T47D (cell line): ENCODE measurements at regions not wholly inside any gene's neighbourhood (a gene's known extent, or its start where the extent isn't known, plus 50 kb on each side); places are given as distances from the start of the nearest gene placed in this dataset.

Source experiments
- DNase-seq, 2 experiments: peaks; one replicate each; pipeline versions ENCODE4 v3.0.0 to v3.0.0-alpha.2; 2011 to 2012; ENCODE audit warnings: low read depth in 1 of 2, low spot score in 1 of 2
- JUND ChIP-seq: IDR thresholded peaks from 2 replicates; pipeline ENCODE4 v1.6.1; 2012; ENCODE audit warnings: low read depth
- in situ Hi-C: cut with HindIII; loops from 2 replicates; pipeline ENCODE4 v1.10.0; 2016; ENCODE audit warnings: low sequenced_read_pairs, low pct_unique_long_range_greater_than_20kb

DNA sequence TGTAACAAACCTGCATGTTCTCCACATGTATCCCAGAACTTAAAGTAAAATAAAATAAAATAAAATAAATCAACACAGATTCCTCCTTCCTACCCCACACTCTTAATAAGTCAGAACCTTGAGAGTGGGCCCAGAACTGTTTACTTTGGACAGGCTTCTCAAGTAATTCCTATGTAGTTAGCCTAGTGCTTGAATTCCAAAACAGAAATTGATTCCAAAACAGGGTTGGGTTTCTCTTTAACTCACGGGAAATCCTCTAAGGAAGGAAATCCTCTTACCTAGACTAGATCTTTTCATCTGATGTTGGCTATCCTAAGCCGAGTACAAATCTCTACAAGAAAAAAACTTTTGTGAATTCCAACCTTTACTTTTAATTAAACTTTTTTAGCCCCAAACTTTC lies 324.7 kb upstream of the C16orf82 start:
- in situ Hi-C loops: no loop called here
- DNase-seq: no peak
- no peak for TF ChIP-seq JUND

DNA sequence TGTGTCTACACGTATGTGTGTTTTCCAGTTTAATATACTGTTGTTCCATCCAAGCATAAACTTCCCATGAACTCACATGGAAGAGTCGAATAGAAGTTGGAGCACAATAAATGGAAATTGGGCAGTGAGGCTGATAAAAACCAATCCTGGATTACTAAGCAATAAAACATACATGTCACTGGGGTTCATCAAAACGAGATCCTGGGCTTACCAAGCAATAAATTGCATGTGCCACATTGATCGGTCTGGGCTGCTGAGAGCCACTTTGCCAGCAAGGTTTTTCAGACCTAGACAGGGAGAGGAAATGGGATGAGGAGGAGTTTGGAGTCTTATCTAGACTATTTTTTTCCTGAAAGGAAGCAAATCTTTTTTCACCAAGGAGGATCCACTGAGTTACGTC lies 322.3 kb upstream of the C16orf82 start:
- no peak for TF ChIP-seq JUND
- in situ Hi-C loops: no loop called here
- DNase-seq: no peak

DNA sequence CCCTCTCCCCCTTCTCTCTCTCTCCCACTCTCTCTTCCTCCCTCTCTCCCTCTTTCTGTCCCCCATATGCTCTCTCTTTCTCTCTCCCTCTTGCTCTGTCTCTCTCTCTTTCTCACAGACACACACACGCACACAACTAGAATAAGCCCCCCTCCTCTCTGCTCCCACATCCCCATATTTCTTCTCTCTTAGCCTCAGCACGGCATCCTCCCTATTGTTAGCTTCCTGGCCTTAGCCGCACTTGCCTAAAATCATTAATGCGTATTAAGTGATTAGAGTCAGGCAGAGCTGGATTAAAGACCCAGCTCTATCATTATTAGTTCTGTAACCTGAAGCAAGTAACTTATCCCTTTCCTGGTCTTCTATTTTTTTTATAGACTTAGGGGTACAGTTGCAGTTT lies 319.0 kb upstream of the C16orf82 start:
- TF ChIP-seq JUND: no peak
- in situ Hi-C loops: no loop called here
- no peak for DNase-seq

DNA sequence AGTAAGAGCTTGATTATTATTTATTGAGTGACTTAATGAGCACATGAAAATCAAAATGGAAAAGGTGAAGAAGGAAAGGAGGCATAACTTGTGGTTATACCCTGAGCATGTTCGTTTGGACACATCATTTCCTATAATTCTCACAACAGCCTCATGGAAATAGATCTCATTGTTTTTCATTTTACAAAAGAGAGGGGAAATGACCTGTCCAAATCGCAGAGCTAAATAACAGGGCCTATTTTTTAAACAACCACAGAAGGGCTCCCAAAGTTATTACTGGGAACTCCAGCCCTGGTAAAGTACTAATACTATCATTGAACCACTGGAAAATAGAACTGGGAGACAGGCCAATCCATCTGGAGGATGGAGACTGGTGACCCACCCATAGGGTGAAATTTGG lies 317.7 kb upstream of the C16orf82 start:
- DNase-seq: no peak
- in situ Hi-C loops: no loop called here
- no peak for TF ChIP-seq JUND

DNA sequence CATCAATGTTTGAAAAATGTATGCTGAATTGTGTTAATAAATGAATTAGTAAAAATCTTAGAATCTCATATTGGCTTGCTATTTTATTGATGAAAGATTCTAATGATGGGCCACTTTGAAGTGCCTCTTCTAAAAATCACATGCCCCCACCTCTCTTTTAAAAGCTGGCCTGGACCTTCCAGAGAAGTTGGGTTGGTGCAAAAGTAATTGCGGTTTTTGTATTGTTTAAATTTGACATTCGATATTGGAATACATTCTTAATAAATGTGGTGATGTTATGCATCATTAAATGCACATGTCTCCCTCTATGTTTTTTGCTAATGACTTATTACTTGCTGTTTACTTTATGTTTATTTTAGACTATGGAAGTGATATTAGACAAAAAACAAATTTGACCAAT lies 314.6 kb upstream of the C16orf82 start:
- DNase-seq: no peak
- in situ Hi-C loops: no loop called here
- TF ChIP-seq JUND: no peak

DNA sequence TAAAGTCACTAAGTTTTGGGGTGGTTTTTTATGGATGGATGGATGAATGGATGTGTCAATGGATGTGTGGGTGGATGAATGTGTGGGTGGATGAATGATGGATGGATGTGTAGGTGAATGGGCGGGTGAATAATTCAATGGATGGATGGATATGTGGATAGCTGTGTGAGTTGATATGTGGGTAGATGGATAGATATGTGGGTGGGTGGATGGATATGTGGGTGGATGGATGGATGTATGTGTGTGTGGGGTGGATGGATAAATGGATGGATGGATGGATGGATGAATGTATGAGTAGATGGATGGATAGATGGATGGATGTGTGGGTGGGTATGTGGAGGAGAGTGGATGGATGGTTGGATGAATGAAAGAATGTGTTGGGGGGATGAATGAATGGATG lies 310.1 kb upstream of the C16orf82 start:
- DNase-seq: no peak
- in situ Hi-C loops: no loop called here
- no peak for TF ChIP-seq JUND

DNA sequence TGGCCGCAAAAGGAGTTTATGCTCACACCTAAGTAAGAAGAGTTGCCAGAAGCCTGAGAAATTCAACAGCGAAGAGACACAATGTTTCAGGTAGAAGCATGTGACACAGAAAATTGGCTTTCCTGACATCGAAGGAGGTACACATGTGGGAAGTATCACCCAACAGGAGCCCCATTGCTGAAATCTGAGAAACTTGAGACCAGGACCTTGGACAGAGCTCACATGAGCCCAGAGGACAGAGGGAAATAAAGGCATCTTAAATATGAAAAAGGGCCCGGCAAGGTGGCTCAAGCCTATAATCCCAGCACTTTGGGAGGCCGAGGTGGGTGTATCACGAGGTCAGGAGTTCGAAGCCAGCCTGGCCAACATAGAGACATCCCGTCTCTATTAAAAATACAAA lies 304.1 kb upstream of the C16orf82 start:
- TF ChIP-seq JUND: no peak
- peak; percentile 9 to 29 for DNase-seq
- in situ Hi-C loops: no loop called here

DNA sequence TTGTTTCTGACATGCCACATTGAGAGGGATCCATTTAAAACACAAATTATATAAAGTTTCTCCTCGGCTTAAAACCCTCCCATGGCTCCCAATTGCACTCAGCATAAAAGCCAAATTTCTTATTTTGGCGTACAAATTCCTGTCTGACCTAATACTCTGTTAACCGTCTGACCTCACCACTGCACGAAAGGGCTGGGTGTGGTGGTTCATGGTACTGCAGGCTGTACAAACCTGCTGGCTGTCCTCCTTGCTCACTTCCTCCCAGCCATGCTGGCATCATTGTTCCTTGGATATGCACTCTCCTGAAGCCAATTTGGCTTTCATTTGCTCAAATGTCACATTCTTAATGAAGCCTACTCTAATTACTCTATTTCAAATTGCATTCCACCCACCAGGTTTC lies 301.6 kb upstream of the C16orf82 start:
- peak; percentile 7 to 11 for DNase-seq
- in situ Hi-C loops: no loop called here
- no peak for TF ChIP-seq JUND

DNA sequence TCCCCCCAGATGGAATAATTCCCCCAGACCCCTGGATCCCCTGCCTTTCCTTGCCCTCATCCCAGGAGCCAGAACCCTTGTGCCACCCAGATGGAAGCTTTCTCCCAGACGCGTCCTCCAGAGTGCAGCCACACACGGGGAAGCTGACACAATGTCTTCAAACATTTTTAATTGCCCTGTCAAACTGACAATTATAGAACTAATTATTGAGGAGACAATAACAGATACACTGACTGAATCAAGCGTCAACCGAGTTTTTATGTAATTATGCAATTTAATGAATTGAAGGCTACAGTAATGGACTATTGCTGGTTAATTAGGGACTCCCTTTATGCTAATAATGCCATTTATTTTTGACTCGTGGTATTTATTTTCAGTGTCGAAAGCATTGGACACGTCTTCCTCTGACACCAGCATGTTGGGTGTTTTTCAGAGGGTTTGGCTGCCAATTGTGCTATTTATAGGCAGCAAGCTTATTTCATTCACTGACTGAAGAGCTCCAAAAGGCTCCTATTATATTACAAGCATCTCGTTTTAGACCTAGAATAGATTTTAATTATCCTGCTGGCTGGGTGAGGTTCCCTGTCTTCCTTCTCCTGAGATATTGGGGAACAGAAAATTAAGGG lies 298.2 kb upstream of the C16orf82 start:
- in situ Hi-C loops: no loop called here
- DNase-seq: no peak
- TF ChIP-seq JUND: no peak

DNA sequence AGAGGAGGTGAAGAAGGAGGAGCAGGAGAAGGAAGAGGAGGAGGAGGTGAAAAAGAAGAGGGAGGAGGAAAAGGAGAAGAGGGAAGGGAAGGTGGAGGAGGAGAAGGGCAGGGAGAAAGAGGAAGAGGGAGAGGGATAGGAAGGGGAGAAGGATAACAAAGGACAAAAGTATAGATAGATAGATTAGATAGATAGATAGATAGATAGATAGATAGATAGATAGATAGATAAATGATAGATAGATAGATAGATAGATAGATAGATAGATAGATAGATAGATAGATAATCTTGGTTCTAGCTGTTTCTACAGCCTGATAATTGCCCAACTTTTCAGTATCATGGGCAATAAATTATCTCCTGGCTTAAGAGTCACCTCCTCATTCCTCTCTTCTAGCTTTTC lies 296.2 kb upstream of the C16orf82 start:
- in situ Hi-C loops: no loop called here
- DNase-seq: no peak
- TF ChIP-seq JUND: no peak

DNA sequence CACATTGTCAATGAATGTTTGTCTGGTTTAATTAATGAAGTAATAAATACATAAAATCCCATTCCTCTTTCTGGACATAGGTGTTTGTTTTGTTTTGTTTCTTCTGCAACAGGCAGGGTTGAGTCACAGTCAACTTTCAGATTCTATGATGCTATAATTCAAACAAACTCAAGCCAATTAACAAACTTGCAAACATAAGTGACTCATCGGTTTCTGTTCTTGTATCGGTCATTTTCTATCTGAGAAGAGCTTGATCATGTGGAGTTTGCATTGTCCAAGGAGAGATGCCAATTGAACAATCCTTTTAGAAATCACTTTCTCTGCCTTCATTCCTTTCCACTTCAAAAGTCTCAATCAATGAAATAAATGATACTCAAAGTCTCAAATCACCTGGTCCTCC lies 294.2 kb upstream of the C16orf82 start:
- TF ChIP-seq JUND: no peak
- DNase-seq: no peak
- in situ Hi-C loops: no loop called here

DNA sequence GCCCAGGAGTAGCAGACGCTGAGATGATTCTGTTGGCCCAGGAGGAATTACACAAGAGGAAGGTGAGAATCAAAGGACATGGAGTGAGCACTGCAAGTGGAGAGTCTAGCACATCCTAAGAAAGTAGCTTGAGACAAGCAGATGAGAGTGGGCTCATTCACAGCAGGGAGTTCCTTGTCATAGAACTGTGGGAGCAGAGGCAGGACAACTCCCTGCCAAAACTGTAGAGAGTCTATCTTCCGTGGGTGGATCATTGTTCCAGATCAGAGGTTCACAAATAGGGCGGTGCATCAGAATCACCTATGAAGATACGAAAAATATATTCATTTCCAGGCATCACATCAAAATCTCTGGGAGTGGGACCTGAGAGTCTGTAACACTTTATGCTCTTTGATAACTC lies 288.9 kb upstream of the C16orf82 start:
- no peak for DNase-seq
- no peak for TF ChIP-seq JUND
- in situ Hi-C loops: no loop called here

DNA sequence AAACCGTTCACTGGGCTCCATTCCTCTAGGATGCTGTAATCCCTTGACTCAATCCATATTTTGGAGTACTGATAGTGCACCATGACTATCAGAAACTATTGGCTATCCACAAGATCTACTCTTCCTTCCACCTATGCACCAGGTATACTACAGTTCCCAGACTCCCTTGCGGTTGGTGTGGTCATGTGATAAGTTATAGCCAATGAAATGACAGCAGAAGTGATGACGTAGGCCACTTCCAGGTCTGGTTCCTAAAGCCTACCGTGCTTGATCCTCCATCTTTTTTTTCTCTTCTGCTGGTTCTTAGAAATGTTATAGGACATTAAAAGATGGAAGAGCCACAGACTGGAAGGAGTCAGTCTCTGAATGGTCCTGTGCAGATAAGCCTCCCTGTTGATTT lies 278.8 kb upstream of the C16orf82 start:
- no peak for TF ChIP-seq JUND
- in situ Hi-C loops: no loop called here
- peak in 1 of 2 experiments; percentile 14 for DNase-seq

DNA sequence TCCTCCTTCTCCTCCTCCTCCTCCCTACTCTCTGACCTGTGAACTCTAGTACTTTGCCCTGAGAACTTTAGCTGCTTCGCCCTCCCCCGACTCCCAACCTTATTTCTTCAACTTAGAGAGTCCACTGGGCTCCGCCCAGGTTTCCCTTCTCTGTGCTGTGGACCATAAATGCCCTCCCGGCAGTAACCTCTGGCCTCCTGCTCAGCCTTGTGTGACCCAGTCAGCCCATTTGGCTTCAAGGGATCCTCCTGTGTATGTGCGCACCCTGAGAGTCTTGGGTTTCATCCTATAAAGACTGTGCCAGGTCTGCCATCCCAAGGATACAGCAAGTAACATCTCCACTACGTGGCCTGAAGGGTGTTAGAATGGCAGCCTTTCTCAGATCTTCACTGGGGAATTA lies 275.6 kb upstream of the C16orf82 start:
- TF ChIP-seq JUND: no peak
- in situ Hi-C loops: no loop called here
- DNase-seq: no peak
